A549 (cell line): ENCODE measurements at regions not wholly inside any gene's neighbourhood (a gene's known extent, or its start where the extent isn't known, plus 50 kb on each side); places are given as distances from the start of the nearest gene placed in this dataset.
"Not testable (repeated sequence)": the region's sequence is repeated elsewhere in the genome, so short reads cannot be mapped to it uniquely, and the experiment has no call there.

Experiments
- ATAC-seq, 2 experiments: fragments of 200-7000 bp in 1 of 2; fragments of >200 bp in 1 of 2; cut with Nextera tagmentation in 1 of 2; cut with Tn5 transposase in 1 of 2; 3 replicates each; pipeline versions ENCODE4 v1.8.0 to v1.9.1; 2018 to 2020; ENCODE audit warnings: mild to moderate bottlenecking in 1 of 2, moderate library complexity in 1 of 2
- CTCF ChIA-PET: fragments of 300-600 bp; sonication (Branson Sonifier 250); formaldehyde crosslinking; extraction: SDS; loops from one replicate; lab custom pipeline; 2021; ENCODE audit warnings: antibody characterized with exemption, inconsistent platforms; lab: Yijun Ruan, JAX
- POLR2A ChIA-PET: fragments of 350-600 bp; formaldehyde crosslinking; extraction: SDS; loops from one replicate; lab custom pipeline; 2021; ENCODE audit warnings: antibody characterized with exemption, inconsistent platforms; lab: Yijun Ruan, JAX
- DNase-seq, 2 experiments: peaks; one replicate each; pipeline versions ENCODE4 v3.0.0 to v3.0.0-alpha.2; 2011 to 2016; ENCODE audit warnings: low read depth in 1 of 2, low spot score in 1 of 2
- FAIRE-seq: peaks from 2 replicates; lab custom pipeline; 2011; peaks lifted over from hg19 to GRCh38; lab: Jason Lieb, UNC
- H3K27ac ChIP-seq, 2 experiments: fragments of >200 bp; sonication (Bioruptor Twin); formaldehyde crosslinking; 3 replicates each; pipeline ENCODE4 v1.5.1; 2016 to 2017
- H3K4me1 ChIP-seq: fragments of >200 bp; sonication (Bioruptor Twin); formaldehyde crosslinking; 3 replicates; pipeline ENCODE4 v1.6.1; 2016
- H3K4me2 ChIP-seq: fragments of >200 bp; sonication (Bioruptor Twin); formaldehyde crosslinking; 3 replicates; pipeline ENCODE4 v1.6.1; 2016
- H3K4me3 ChIP-seq: fragments of >200 bp; sonication (Bioruptor Twin); formaldehyde crosslinking; 3 replicates; pipeline ENCODE4 v1.5.1; 2016
- H3K9me3 ChIP-seq: fragments of >200 bp; sonication (Bioruptor Twin); formaldehyde crosslinking; 3 replicates; pipeline ENCODE4 v1.6.1; 2016
- WGBS: methylation state at CpG from one replicate; pipeline ENCODE4 v1.1.6; 2017; ENCODE audit errors: missing lambda C conversion rate; 5-methylcytosine and 5-hydroxymethylcytosine counted together
- small RNA-seq, 6 experiments: library from RNA; depleted of rRNA; stranded (forward); fragments of <200 nt; gene quantifications; one replicate each; pipeline ENCODE3, GENCODE V24; 2012

DNA sequence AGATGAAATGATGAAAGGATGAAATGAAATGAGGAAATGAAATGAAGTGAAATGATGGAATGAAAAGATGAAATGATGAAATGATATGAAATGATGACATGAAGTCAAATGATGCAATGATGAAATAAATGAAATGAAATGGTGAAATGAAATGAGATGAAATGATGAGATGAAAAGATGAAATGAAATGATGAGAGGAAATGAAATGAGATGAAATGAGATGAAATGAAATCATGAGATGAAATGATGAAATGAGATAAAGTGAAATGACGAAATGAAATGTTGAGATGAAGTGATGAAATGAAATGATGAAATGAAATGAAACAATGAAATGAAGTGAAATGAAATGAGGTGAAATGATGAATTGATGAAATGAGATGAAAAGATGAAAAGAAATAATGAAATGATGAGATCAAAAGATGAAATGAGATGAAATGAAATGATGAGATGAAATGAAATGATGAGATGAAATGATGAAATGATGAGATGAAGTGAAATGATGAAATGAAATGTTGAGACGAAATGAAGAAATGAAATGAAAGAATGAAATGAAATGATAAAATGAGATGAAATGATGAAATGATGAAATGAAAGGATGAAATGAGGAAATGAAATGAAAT lies 129.5 kb upstream of the TP53TG3C start:
- DNase-seq, ATAC-seq, FAIRE-seq, H3K9me3 ChIP-seq, POLR2A ChIA-PET, H3K4me1 ChIP-seq, H3K27ac ChIP-seq, H3K4me2 ChIP-seq, H3K4me3 ChIP-seq, CTCF ChIA-PET: not testable (repeated sequence)
- 0% methylated on average over 2 of the region's 2 CpGs for WGBS

Small RNA genes lying in the stretch of these regions (small RNA-seq; reads per million reads assigned to genes)
- 0 reads per million in 6 experiments for gene AC145350.3
